ENCODE measurements at regions not wholly inside any gene's neighbourhood (a gene's known extent, or its start where the extent isn't known, plus 50 kb on each side); places are given as distances from the start of the nearest gene placed in this dataset.
A peak's percentile ranks its signal among the peaks of the same experiment; 100 is the strongest.

- WGBS, 2 donors = 87 to 90% methylated on average over 6 of the region's 6 CpGs
Observed at GRCh38 chr11:120052196-120052775, 85.6 kb downstream of the TRIM29 start.

DNA sequence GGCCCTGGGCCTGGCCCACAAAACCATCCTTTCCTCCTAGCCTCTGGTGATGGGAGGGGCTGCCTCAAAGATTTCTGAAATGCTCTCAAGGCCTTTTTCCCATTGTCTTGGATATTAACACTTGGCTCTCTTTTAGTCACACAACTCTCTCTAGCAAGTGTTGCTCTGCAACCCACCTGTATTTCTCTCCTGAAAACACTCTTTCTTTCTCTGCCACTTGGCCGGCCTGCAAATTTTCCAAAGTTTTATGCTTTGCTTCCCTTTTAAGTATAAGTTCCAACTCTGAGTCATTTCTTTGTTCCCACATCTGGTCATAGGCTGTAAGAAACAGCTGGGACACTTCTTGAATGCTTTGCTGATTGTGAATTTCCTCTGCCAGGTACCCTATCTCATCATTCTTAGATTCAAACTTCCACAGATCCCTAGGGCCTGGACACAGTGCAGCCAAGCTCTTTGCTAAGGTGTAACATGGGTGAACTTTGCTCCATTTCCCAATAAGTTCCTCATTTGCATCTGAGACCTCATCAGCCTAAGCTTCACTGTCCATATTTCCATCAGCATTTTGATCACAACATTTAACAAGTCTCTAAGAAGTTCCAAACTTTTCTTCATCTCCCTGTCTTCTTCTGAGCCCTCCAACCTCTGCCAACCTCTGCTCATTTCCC, 93.8 kb downstream of the TRIM29 start:
- Histone ChIP-seq H3K27ac (ENCODE audit: low read depth in 2 of 2, low read length in 1 of 2) (no peak overlapping the region), H3K27me3 (ENCODE audit: control insufficient read depth in 1 of 2, insufficient read depth in 2 of 2, low read length in 2 of 2) (no peaks in the 10 kb centered on the region), H3K4me3 (ENCODE audit: low read depth in 1 of 2, low read length in 2 of 2) (no peak overlapping the region), H3K36me3 (ENCODE audit: control insufficient read depth in 2 of 2, insufficient read depth in 2 of 2, low read length in 1 of 2) (no peaks in the 10 kb centered on the region), H3K9me3 (ENCODE audit: control insufficient read depth in 2 of 2, insufficient read depth in 1 of 2, low read depth in 1 of 2, low read length in 1 of 2) (peaks cover 0 to 3% of the 10 kb centered on the region in 2 donors), H3K4me1 (ENCODE audit: control insufficient read depth in 2 of 2, insufficient read depth in 2 of 2, low read length in 1 of 2) (peaks cover 0 to 8% of the 10 kb centered on the region in 2 donors)
- 47 to 81% methylated on average over 1 of the region's 1 CpG for WGBS, 2 donors

More at GRCh38 chr11:120052196-120052775, 85.6 kb downstream of the TRIM29 start:
- H3K9me3 ChIP-seq (ENCODE audit: control insufficient read depth in 2 of 2, insufficient read depth in 1 of 2, low read depth in 1 of 2, low read length in 1 of 2) = peaks cover 0 to 6% of the 10 kb centered on the region in 2 donors
- H3K4me1 ChIP-seq (ENCODE audit: control insufficient read depth in 2 of 2, insufficient read depth in 2 of 2, low read length in 1 of 2) = peaks cover 0 to 5% of the 10 kb centered on the region in 2 donors
- H3K36me3 ChIP-seq (ENCODE audit: control insufficient read depth in 2 of 2, insufficient read depth in 2 of 2, low read length in 1 of 2) = no peaks in the 10 kb centered on the region
- no peak overlapping the region for H3K4me3 ChIP-seq (ENCODE audit: low read depth in 1 of 2, low read length in 2 of 2)
- H3K27ac ChIP-seq (ENCODE audit: low read depth in 2 of 2, low read length in 1 of 2) = no peak overlapping the region
- H3K27me3 ChIP-seq (ENCODE audit: control insufficient read depth in 1 of 2, insufficient read depth in 2 of 2, low read length in 2 of 2) = no peaks in the 10 kb centered on the region

- H3K4me3 ChIP-seq (ENCODE audit: low read depth in 1 of 2, low read length in 2 of 2) = no peak overlapping the region
Observed at GRCh38 chr11:120043328-120043945, 94.5 kb downstream of the TRIM29 start.

GRCh38 chr11:120041625-120042024, 96.3 kb downstream of the TRIM29 start:
- H3K27ac ChIP-seq (ENCODE audit: low read depth in 2 of 2, low read length in 1 of 2) = no peak overlapping the region
- H3K36me3 ChIP-seq (ENCODE audit: control insufficient read depth in 2 of 2, insufficient read depth in 2 of 2, low read length in 1 of 2) = no peaks in the 10 kb centered on the region
- H3K27me3 ChIP-seq (ENCODE audit: control insufficient read depth in 1 of 2, insufficient read depth in 2 of 2, low read length in 2 of 2) = no peaks in the 10 kb centered on the region
- no peak overlapping the region for H3K4me3 ChIP-seq (ENCODE audit: low read depth in 1 of 2, low read length in 2 of 2)
- peaks cover 0 to 2% of the 10 kb centered on the region in 2 donors for H3K9me3 ChIP-seq (ENCODE audit: control insufficient read depth in 2 of 2, insufficient read depth in 1 of 2, low read depth in 1 of 2, low read length in 1 of 2)
- 97 to 98% methylated on average over 2 of the region's 2 CpGs for WGBS, 2 donors
- peaks cover 0 to 8% of the 10 kb centered on the region in 2 donors for H3K4me1 ChIP-seq (ENCODE audit: control insufficient read depth in 2 of 2, insufficient read depth in 2 of 2, low read length in 1 of 2)

More at GRCh38 chr11:120043328-120043945, 94.5 kb downstream of the TRIM29 start:
- Histone ChIP-seq H3K27me3 (ENCODE audit: control insufficient read depth in 1 of 2, insufficient read depth in 2 of 2, low read length in 2 of 2) (no peaks in the 10 kb centered on the region), H3K4me1 (ENCODE audit: control insufficient read depth in 2 of 2, insufficient read depth in 2 of 2, low read length in 1 of 2) (peaks cover 0 to 8% of the 10 kb centered on the region in 2 donors), H3K27ac (ENCODE audit: low read depth in 2 of 2, low read length in 1 of 2) (peak overlapping the region in 1 of 2 donors; percentile 43), H3K36me3 (ENCODE audit: control insufficient read depth in 2 of 2, insufficient read depth in 2 of 2, low read length in 1 of 2) (no peaks in the 10 kb centered on the region), H3K9me3 (ENCODE audit: control insufficient read depth in 2 of 2, insufficient read depth in 1 of 2, low read depth in 1 of 2, low read length in 1 of 2) (peaks cover 0 to 3% of the 10 kb centered on the region in 2 donors)
- 73 to 76% methylated on average over 4 of the region's 4 CpGs for WGBS, 2 donors

GRCh38 chr11:120040151-120040840, 97.6 kb downstream of the TRIM29 start:
- Histone ChIP-seq H3K9me3 (ENCODE audit: control insufficient read depth in 2 of 2, insufficient read depth in 1 of 2, low read depth in 1 of 2, low read length in 1 of 2) (peaks cover 0 to 9% of the 10 kb centered on the region in 2 donors), H3K36me3 (ENCODE audit: control insufficient read depth in 2 of 2, insufficient read depth in 2 of 2, low read length in 1 of 2) (no peaks in the 10 kb centered on the region), H3K27ac (ENCODE audit: low read depth in 2 of 2, low read length in 1 of 2) (no peak overlapping the region), H3K27me3 (ENCODE audit: control insufficient read depth in 1 of 2, insufficient read depth in 2 of 2, low read length in 2 of 2) (no peaks in the 10 kb centered on the region), H3K4me3 (ENCODE audit: low read depth in 1 of 2, low read length in 2 of 2) (no peak overlapping the region), H3K4me1 (ENCODE audit: control insufficient read depth in 2 of 2, insufficient read depth in 2 of 2, low read length in 1 of 2) (peaks cover 0 to 8% of the 10 kb centered on the region in 2 donors)
- WGBS, 2 donors = 68 to 82% methylated on average over 6 of the region's 6 CpGs

DNA sequence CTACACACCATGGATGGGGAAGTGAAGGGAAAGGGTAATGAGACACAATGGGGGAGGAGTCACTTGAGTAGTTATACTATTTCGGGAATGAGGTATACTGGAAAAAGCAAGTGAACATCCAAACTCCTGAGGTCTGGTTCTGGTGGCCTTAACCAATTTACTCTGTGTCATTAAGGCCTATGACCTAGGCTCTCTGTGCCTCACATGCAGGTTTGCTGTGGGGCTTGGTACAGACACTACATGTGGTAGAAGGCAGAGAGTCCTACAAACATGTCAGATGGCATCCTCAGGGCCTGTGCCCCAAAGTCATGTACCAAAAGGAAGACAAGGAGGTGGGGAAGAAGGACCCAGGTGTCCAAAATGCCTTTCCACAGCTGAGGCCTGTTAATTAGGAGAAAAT, 98.9 kb downstream of the TRIM29 start:
- Histone ChIP-seq H3K9me3 (ENCODE audit: control insufficient read depth in 2 of 2, insufficient read depth in 1 of 2, low read depth in 1 of 2, low read length in 1 of 2) (peaks cover 0 to 10% of the 10 kb centered on the region in 2 donors), H3K27ac (ENCODE audit: low read depth in 2 of 2, low read length in 1 of 2) (no peak overlapping the region), H3K36me3 (ENCODE audit: control insufficient read depth in 2 of 2, insufficient read depth in 2 of 2, low read length in 1 of 2) (no peaks in the 10 kb centered on the region), H3K4me1 (ENCODE audit: control insufficient read depth in 2 of 2, insufficient read depth in 2 of 2, low read length in 1 of 2) (peaks cover 0 to 8% of the 10 kb centered on the region in 2 donors), H3K4me3 (ENCODE audit: low read depth in 1 of 2, low read length in 2 of 2) (no peak overlapping the region), H3K27me3 (ENCODE audit: control insufficient read depth in 1 of 2, insufficient read depth in 2 of 2, low read length in 2 of 2) (no peaks in the 10 kb centered on the region)
- WGBS, 2 donors = 84 to 92% methylated on average over 1 of the region's 1 CpG

- H3K4me1 ChIP-seq (ENCODE audit: control insufficient read depth in 2 of 2, insufficient read depth in 2 of 2, low read length in 1 of 2) = peaks cover 1 to 2% of the 10 kb centered on the region in 2 donors
- H3K4me3 ChIP-seq (ENCODE audit: low read depth in 1 of 2, low read length in 2 of 2) = no peak overlapping the region
- peaks cover 0 to 10% of the 10 kb centered on the region in 2 donors for H3K9me3 ChIP-seq (ENCODE audit: control insufficient read depth in 2 of 2, insufficient read depth in 1 of 2, low read depth in 1 of 2, low read length in 1 of 2)
- H3K27me3 ChIP-seq (ENCODE audit: control insufficient read depth in 1 of 2, insufficient read depth in 2 of 2, low read length in 2 of 2) = no peaks in the 10 kb centered on the region
- H3K36me3 ChIP-seq (ENCODE audit: control insufficient read depth in 2 of 2, insufficient read depth in 2 of 2, low read length in 1 of 2) = no peaks in the 10 kb centered on the region
- H3K27ac ChIP-seq (ENCODE audit: low read depth in 2 of 2, low read length in 1 of 2) = no peak overlapping the region
- WGBS, 2 donors = 80 to 86% methylated on average over 3 of the region's 3 CpGs
Observed at GRCh38 chr11:120037111-120037510, 100.8 kb downstream of the TRIM29 start.

DNA sequence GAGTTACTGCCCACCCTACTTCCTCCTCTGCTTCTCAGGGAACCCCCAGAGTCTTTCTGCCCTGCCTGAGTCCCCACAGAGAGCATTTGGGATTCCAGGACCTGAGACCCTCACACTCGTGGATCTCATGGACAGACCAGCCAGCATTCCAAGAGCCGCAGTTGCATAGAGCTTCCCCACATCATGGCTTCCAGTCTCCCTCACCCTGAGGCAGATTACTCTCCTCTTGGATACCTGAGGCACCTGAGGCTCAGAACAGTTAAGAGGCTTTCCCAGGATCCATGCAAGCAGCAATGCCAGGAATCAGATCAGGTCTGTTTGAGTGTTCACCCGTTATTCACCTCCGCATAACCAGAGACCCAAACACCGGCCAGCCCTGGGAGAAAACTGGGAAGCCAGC, 102.2 kb downstream of the TRIM29 start:
- Histone ChIP-seq H3K4me3 (ENCODE audit: low read depth in 1 of 2, low read length in 2 of 2) (no peak overlapping the region), H3K9me3 (ENCODE audit: control insufficient read depth in 2 of 2, insufficient read depth in 1 of 2, low read depth in 1 of 2, low read length in 1 of 2) (peaks cover 0 to 10% of the 10 kb centered on the region in 2 donors), H3K4me1 (ENCODE audit: control insufficient read depth in 2 of 2, insufficient read depth in 2 of 2, low read length in 1 of 2) (peaks cover 2% of the 10 kb centered on the region in 2 donors), H3K27ac (ENCODE audit: low read depth in 2 of 2, low read length in 1 of 2) (no peak overlapping the region), H3K36me3 (ENCODE audit: control insufficient read depth in 2 of 2, insufficient read depth in 2 of 2, low read length in 1 of 2) (no peaks in the 10 kb centered on the region), H3K27me3 (ENCODE audit: control insufficient read depth in 1 of 2, insufficient read depth in 2 of 2, low read length in 2 of 2) (no peaks in the 10 kb centered on the region)
- WGBS, 2 donors = 94 to 95% methylated on average over 5 of the region's 5 CpGs

DNA sequence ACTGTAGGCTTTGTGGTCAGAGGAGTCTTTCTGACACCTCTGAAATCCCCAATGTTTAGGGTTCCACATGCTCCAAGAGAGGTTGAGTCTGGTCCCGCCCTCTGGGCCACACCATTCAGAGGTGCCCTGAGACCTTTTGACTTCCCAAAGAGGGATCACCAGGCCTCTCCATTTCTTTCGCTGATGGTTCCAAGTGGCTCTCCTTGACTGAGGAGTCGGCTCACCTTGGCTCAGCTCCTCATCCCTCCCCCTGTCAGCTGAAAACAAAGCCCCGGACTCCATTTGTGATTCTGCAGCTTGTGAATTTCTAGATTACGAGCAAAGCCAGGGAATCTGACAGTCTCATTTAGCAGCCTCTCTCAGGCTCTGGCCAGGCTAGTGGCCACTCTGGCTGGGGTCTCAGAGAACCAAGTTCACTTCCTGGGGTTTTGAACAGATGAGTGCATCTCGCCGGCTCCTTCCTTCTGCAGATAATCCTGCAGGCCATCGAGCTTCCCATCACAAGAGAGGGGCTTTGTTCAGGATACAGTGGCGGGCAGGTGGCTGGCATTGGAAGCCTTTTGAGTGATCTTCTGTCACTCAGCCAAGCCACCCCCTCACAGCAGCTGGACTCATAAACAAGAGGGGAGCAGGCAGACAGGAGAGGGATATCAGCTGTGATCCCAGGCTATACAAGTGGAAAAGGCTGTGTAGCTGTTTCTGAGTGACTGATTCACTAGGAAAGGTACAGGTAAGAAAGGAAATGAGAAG, 102.9 kb downstream of the TRIM29 start:
- WGBS, 2 donors = 79 to 84% methylated on average over 9 of the region's 9 CpGs
- peaks cover 0 to 2% of the 10 kb centered on the region in 2 donors for H3K4me1 ChIP-seq (ENCODE audit: control insufficient read depth in 2 of 2, insufficient read depth in 2 of 2, low read length in 1 of 2)
- no peak overlapping the region for H3K4me3 ChIP-seq (ENCODE audit: low read depth in 1 of 2, low read length in 2 of 2)
- no peaks in the 10 kb centered on the region for H3K27me3 ChIP-seq (ENCODE audit: control insufficient read depth in 1 of 2, insufficient read depth in 2 of 2, low read length in 2 of 2)
- peaks cover 0 to 10% of the 10 kb centered on the region in 2 donors for H3K9me3 ChIP-seq (ENCODE audit: control insufficient read depth in 2 of 2, insufficient read depth in 1 of 2, low read depth in 1 of 2, low read length in 1 of 2)
- no peaks in the 10 kb centered on the region for H3K36me3 ChIP-seq (ENCODE audit: control insufficient read depth in 2 of 2, insufficient read depth in 2 of 2, low read length in 1 of 2)
- no peak overlapping the region for H3K27ac ChIP-seq (ENCODE audit: low read depth in 2 of 2, low read length in 1 of 2)
